KOPT-K1 (cell line): ENCODE measurements at regions not wholly inside any gene's neighbourhood (a gene's known extent, or its start where the extent isn't known, plus 50 kb on each side); places are given as distances from the start of the nearest gene placed in this dataset.

Experiments
- H3K27ac ChIP-seq: fragments of 200-600 bp; sonication (generic); 2 replicates; pipeline ENCODE4 v1.5.1; 2016; ENCODE audit warnings: antibody characterized with exemption, mild to moderate bottlenecking, low read depth, low read length; ENCODE audit not compliant: poor library complexity, severe bottlenecking
- H3K36me3 ChIP-seq: fragments of 200-600 bp; sonication (generic); 2 replicates; pipeline ENCODE4 v1.5.1; 2017; ENCODE audit warnings: antibody characterized with exemption, mild to moderate bottlenecking, low read length, moderate library complexity; ENCODE audit not compliant: insufficient read depth
- H3K9me3 ChIP-seq: fragments of 200-600 bp; sonication (generic); 2 replicates; pipeline ENCODE4 v1.5.1; 2017; ENCODE audit warnings: antibody characterized with exemption, low read length, mild to moderate bottlenecking; ENCODE audit not compliant: insufficient read depth, poor library complexity, severe bottlenecking

- Histone ChIP-seq H3K27ac (no peak overlapping the region), H3K9me3 (no peaks in the 10 kb centered on the region), H3K36me3 (no peaks in the 10 kb centered on the region)
Observed at GRCh38 chr11:13098616-13099289, 89.6 kb downstream of the RASSF10 start.

- no peaks in the 10 kb centered on the region for H3K36me3 ChIP-seq
- H3K27ac ChIP-seq = no peak overlapping the region
- no peaks in the 10 kb centered on the region for H3K9me3 ChIP-seq
Observed at GRCh38 chr11:13101644-13102512, 92.8 kb downstream of the RASSF10 start.

GRCh38 chr11:13102513-13102840, 93.4 kb downstream of the RASSF10 start:
- no peaks in the 10 kb centered on the region for H3K36me3 ChIP-seq
- H3K9me3 ChIP-seq = no peaks in the 10 kb centered on the region
- no peak overlapping the region for H3K27ac ChIP-seq

GRCh38 chr11:13102865-13103539, 93.9 kb downstream of the RASSF10 start:
- no peaks in the 10 kb centered on the region for H3K36me3 ChIP-seq
- no peaks in the 10 kb centered on the region for H3K9me3 ChIP-seq
- no peak overlapping the region for H3K27ac ChIP-seq

- H3K9me3 ChIP-seq = peaks cover 9% of the 10 kb centered on the region
Observed at GRCh38 chr11:13103962-13104554, 94.9 kb downstream of the RASSF10 start.

GRCh38 chr11:13104619-13105236, 95.6 kb downstream of the RASSF10 start:
- Histone ChIP-seq H3K9me3 (peaks cover 12% of the 10 kb centered on the region), H3K36me3 (no peaks in the 10 kb centered on the region), H3K27ac (no peak overlapping the region)

More at GRCh38 chr11:13103962-13104554, 94.9 kb downstream of the RASSF10 start:
- H3K36me3 ChIP-seq = no peaks in the 10 kb centered on the region
- no peak overlapping the region for H3K27ac ChIP-seq

GRCh38 chr11:13105237-13105844, 96.2 kb downstream of the RASSF10 start:
- Histone ChIP-seq H3K9me3 (peaks cover 12% of the 10 kb centered on the region), H3K27ac (no peak overlapping the region), H3K36me3 (no peaks in the 10 kb centered on the region)

GRCh38 chr11:13107544-13108044, 98.5 kb downstream of the RASSF10 start:
- Histone ChIP-seq H3K36me3 (no peaks in the 10 kb centered on the region), H3K27ac (no peak overlapping the region), H3K9me3 (peaks cover 15% of the 10 kb centered on the region)

- H3K27ac ChIP-seq = no peak overlapping the region
- no peaks in the 10 kb centered on the region for H3K36me3 ChIP-seq
- H3K9me3 ChIP-seq = peaks cover 15% of the 10 kb centered on the region
Observed at GRCh38 chr11:13108416-13108815, 99.3 kb downstream of the RASSF10 start.

GRCh38 chr11:13109616-13110015, 100.5 kb downstream of the RASSF10 start:
- peaks cover 15% of the 10 kb centered on the region for H3K9me3 ChIP-seq
- H3K27ac ChIP-seq = no peak overlapping the region
- H3K36me3 ChIP-seq = no peaks in the 10 kb centered on the region

- no peaks in the 10 kb centered on the region for H3K36me3 ChIP-seq
- peaks cover 15% of the 10 kb centered on the region for H3K9me3 ChIP-seq
- H3K27ac ChIP-seq = no peak overlapping the region
Observed at GRCh38 chr11:13110145-13110544, 101.0 kb downstream of the RASSF10 start.

- Histone ChIP-seq H3K9me3 (peaks cover 15% of the 10 kb centered on the region), H3K27ac (no peak overlapping the region), H3K36me3 (no peaks in the 10 kb centered on the region)
Observed at GRCh38 chr11:13110929-13111812, 102.1 kb downstream of the RASSF10 start.

- H3K9me3 ChIP-seq = peaks cover 15% of the 10 kb centered on the region
- no peaks in the 10 kb centered on the region for H3K36me3 ChIP-seq
- no peak overlapping the region for H3K27ac ChIP-seq
Observed at GRCh38 chr11:13111813-13112130, 102.7 kb downstream of the RASSF10 start.
